A673 (cell line): ENCODE measurements at regions not wholly inside any gene's neighbourhood (a gene's known extent, or its start where the extent isn't known, plus 50 kb on each side); places are given as distances from the start of the nearest gene placed in this dataset.

Experiments used
- CTCF ChIP-seq: fragments of 300-800, 200-600 bp; sonication (generic); conservative IDR thresholded peaks from 2 replicates; pipeline ENCODE4 v1.5.1; 2017; ENCODE audit warnings: low read depth, mild to moderate bottlenecking, antibody characterized with exemption, low read length, moderate library complexity, mixed read lengths
- EZH2 ChIP-seq: fragments of 200-600 bp; sonication (generic); IDR thresholded peaks from 2 replicates; pipeline ENCODE4 v1.6.1; 2017; ENCODE audit warnings: borderline replicate concordance, low read depth, mild to moderate bottlenecking, mixed read lengths, antibody characterized with exemption, low read length; ENCODE audit not compliant: poor library complexity, severe bottlenecking

GRCh38 chr7:52475001-52475582 lies 560.3 kb upstream of the POM121L12 start:
- TF ChIP-seq CTCF: no peak
- no peak for TF ChIP-seq EZH2
